MCF 10A (cell line): ENCODE measurements at regions not wholly inside any gene's neighbourhood (a gene's known extent, or its start where the extent isn't known, plus 50 kb on each side); places are given as distances from the start of the nearest gene placed in this dataset.

ENCODE experiments used
- BruUV-seq: library from RNA; stranded (reverse); fragments of 400-500 nt; replicated peaks from 2 replicates; lab custom pipeline; 2021; lab: Mats Ljungman, UMichigan
- CTCF ChIA-PET: fragments of 300-600 bp; sonication (Branson Sonifier 250); formaldehyde crosslinking; extraction: SDS; loops from one replicate; lab custom pipeline; 2021; ENCODE audit warnings: antibody characterized with exemption, inconsistent platforms; lab: Yijun Ruan, JAX
- POLR2A ChIA-PET: fragments of 300-600, 350-650 bp; sonication (Branson Sonifier 250); formaldehyde crosslinking; extraction: SDS; loops from one replicate; lab custom pipeline; 2020; ENCODE audit warnings: antibody characterized with exemption, inconsistent platforms; lab: Yijun Ruan, JAX
- DNase-seq: peaks from one replicate; pipeline ENCODE4 v3.0.0-alpha.2; 2018; ENCODE audit not compliant: unreplicated experiment
- H3K27ac Mint-ChIP-seq: one replicate; pipeline ENCODE4 v1.8.0; 2022; ENCODE audit warnings: mild to moderate bottlenecking, low read depth, mixed read lengths; ENCODE audit not compliant: unreplicated experiment
- H3K27me3 Mint-ChIP-seq: one replicate; pipeline ENCODE4 v1.8.0; 2022; ENCODE audit warnings: mixed read lengths; ENCODE audit not compliant: insufficient read depth, unreplicated experiment
- H3K36me3 Mint-ChIP-seq: one replicate; pipeline ENCODE4 v1.8.0; 2022; ENCODE audit warnings: mild to moderate bottlenecking, moderate library complexity, mixed read lengths; ENCODE audit not compliant: insufficient read depth, unreplicated experiment
- H3K4me1 Mint-ChIP-seq: one replicate; pipeline ENCODE4 v1.8.0; 2022; ENCODE audit warnings: mixed read lengths; ENCODE audit not compliant: insufficient read depth, unreplicated experiment
- H3K4me3 Mint-ChIP-seq: one replicate; pipeline ENCODE4 v1.8.0; 2022; ENCODE audit warnings: mild to moderate bottlenecking, moderate library complexity, mixed read lengths; ENCODE audit not compliant: unreplicated experiment
- H3K9me3 Mint-ChIP-seq: one replicate; pipeline ENCODE4 v1.8.0; 2022; ENCODE audit warnings: mixed read lengths; ENCODE audit not compliant: unreplicated experiment
- CTCF ChIP-seq: fragments of 200-600 bp; IDR thresholded peaks from one replicate; pipeline ENCODE4 v1.8.0; 2022; ENCODE audit warnings: antibody characterized with exemption, mild to moderate bottlenecking; ENCODE audit not compliant: unreplicated experiment
- intact Hi-C: fragments of 100-400 bp; cut with micrococcal nuclease; formaldehyde crosslinking; loops from 2 replicates; pipeline ENCODE4 v1.14.1; 2022

- no peak overlapping the region for H3K4me3 Mint-ChIP-seq
- intact Hi-C loops, result loop anchor here (1.0 to 10.0 kb wide), 7 partner anchors 161 to 911 kb away; no protein-coding TSS in a partner anchor
Measured at GRCh38 chr2:176814274-176814673, 398.3 kb upstream of the HNRNPA3 start.

DNA sequence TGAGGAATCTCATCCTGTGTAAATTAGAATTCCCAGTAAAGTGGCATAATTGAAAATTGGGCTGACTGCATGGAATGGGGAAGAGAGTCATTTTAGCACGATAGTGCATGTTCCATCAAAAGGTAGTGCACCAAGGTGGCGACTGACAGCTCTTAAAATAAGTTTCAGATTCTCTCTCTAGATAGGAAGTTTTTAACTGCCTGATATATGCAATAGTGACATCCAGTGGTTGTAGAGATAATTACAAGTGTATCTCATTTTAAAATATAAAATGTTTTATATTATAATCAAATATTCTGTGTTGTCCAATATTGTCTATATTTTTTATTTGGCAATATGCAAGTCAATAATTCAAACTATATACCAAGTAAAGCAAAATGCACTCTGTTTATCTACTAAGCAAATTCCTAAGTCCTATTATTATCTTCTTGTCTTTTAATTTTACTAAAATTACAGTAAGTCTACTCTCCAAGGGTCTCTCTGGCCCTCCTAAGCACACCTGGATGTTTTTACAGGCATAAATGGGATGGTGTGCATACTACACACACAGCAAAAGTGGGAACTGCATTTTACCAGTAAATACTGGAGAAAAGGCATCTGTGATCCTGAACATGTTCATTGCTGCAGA is 397.7 kb upstream of the HNRNPA3 start:
- TF ChIP-seq CTCF, result peak; percentile 59
- H3K27me3 Mint-ChIP-seq, result peaks cover 12% of the 10 kb centered on the region
- POLR2A ChIA-PET, result interaction anchor here (1.1 to 1.2 kb wide), 3 partner anchors 10 to 334 kb away, joined by 3 to 8 read pairs (median 4); no protein-coding TSS in a partner anchor
- intact Hi-C loops, result loop anchor here (1.0 to 10.0 kb wide), 7 partner anchors 162 to 910 kb away; no protein-coding TSS in a partner anchor
- peak; percentile 38 for DNase-seq
- H3K4me1 Mint-ChIP-seq, result no peaks in the 10 kb centered on the region
- H3K27ac Mint-ChIP-seq, result no peak overlapping the region
- H3K9me3 Mint-ChIP-seq, result no peaks in the 10 kb centered on the region
- CTCF ChIA-PET, result interaction anchor here (0.5 to 4.4 kb wide), 31 partner anchors 11 to 778 kb away, joined by 3 to 64 read pairs (median 4); no protein-coding TSS in a partner anchor
- no peak overlapping the region for H3K4me3 Mint-ChIP-seq
- H3K36me3 Mint-ChIP-seq, result no peaks in the 10 kb centered on the region
- BruUV-seq, result no TSS peak

More at GRCh38 chr2:176814274-176814673, 398.3 kb upstream of the HNRNPA3 start:
- no TSS peak for BruUV-seq
- DNase-seq, result no peak
- CTCF ChIA-PET, result interaction anchor here (0.5 to 4.4 kb wide), 37 partner anchors 10 to 812 kb away, joined by 3 to 64 read pairs (median 4); partner anchors contain the start of gene LNPK
- no peaks in the 10 kb centered on the region for H3K9me3 Mint-ChIP-seq
- H3K27me3 Mint-ChIP-seq, result peaks cover 12% of the 10 kb centered on the region
- no peaks in the 10 kb centered on the region for H3K4me1 Mint-ChIP-seq
- TF ChIP-seq CTCF, result no peak
- POLR2A ChIA-PET, result interaction anchor here (1.2 kb wide), 2 partner anchors 10 to 160 kb away, joined by 4 to 8 read pairs; no protein-coding TSS in a partner anchor
- H3K36me3 Mint-ChIP-seq, result no peaks in the 10 kb centered on the region
- H3K27ac Mint-ChIP-seq, result no peak overlapping the region

- Mint-ChIP-seq H3K27ac (no peak overlapping the region), H3K4me1 (no peaks in the 10 kb centered on the region), H3K36me3 (no peaks in the 10 kb centered on the region), H3K9me3 (no peaks in the 10 kb centered on the region), H3K27me3 (peaks cover 24% of the 10 kb centered on the region), H3K4me3 (no peak overlapping the region)
- POLR2A ChIA-PET, result no interaction called here
- no peak for TF ChIP-seq CTCF
- CTCF ChIA-PET, result interaction anchor here (0.5 to 3.9 kb wide), 16 partner anchors 10 to 707 kb away, joined by 3 to 33 read pairs (median 4); no protein-coding TSS in a partner anchor
- intact Hi-C loops, result loop anchor here (10.0 kb wide), 2 partner anchors 362 to 908 kb away; no protein-coding TSS in a partner anchor
- DNase-seq, result peak; percentile 14
- BruUV-seq, result no TSS peak
Measured at GRCh38 chr2:176817061-176817565, 395.5 kb upstream of the HNRNPA3 start.

DNA sequence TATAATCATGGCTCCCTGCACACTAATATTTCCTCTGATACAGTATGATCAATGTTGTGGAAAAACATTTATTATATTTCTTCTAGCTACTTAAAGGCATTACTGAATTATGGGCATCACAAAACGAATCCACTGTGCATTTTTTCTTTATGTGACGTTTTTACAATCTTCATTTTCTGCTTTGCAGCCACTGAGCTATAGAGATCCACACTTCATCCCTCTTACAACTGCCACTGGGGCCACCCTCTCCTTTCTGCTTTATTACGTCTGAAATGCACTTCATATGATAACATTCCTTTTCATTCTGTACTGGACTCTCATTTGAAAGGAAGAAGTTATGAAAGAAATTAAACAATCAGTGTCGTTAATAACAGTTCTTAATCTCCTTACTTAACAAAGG is 394.5 kb upstream of the HNRNPA3 start:
- no TSS peak for BruUV-seq
- no peak overlapping the region for H3K27ac Mint-ChIP-seq
- peaks cover 32% of the 10 kb centered on the region for H3K27me3 Mint-ChIP-seq
- ChIA-PET POLR2A (interaction anchor here (0.6 kb wide), 1 partner anchor 228 kb away, joined by 3 read pairs; no protein-coding TSS in a partner anchor), CTCF (interaction anchor here (0.5 to 3.9 kb wide), 14 partner anchors 9 to 707 kb away, joined by 3 to 33 read pairs (median 4); no protein-coding TSS in a partner anchor)
- H3K9me3 Mint-ChIP-seq, result no peaks in the 10 kb centered on the region
- H3K36me3 Mint-ChIP-seq, result no peaks in the 10 kb centered on the region
- no peak for TF ChIP-seq CTCF
- intact Hi-C loops, result loop anchor here (10.0 kb wide), 2 partner anchors 363 to 907 kb away; no protein-coding TSS in a partner anchor
- H3K4me3 Mint-ChIP-seq, result no peak overlapping the region
- H3K4me1 Mint-ChIP-seq, result no peaks in the 10 kb centered on the region
- no peak for DNase-seq
